CD14-positive monocyte (primary cell): ENCODE measurements at regions not wholly inside any gene's neighbourhood (a gene's known extent, or its start where the extent isn't known, plus 50 kb on each side); places are given as distances from the start of the nearest gene placed in this dataset.

Experiments used
- DNase-seq, 3 donors: peaks; one replicate each; pipeline ENCODE4 v3.0.0-alpha.2; 2011 to 2022
- H2AFZ ChIP-seq: 2 replicates; pipeline ENCODE4 v1.6.0; 2012; ENCODE audit warnings: mild to moderate bottlenecking, low read depth, low read length, inconsistent platforms; ENCODE audit not compliant: insufficient read depth, poor library complexity, severe bottlenecking
- H3K27ac ChIP-seq, 2 donors: 1 replicate in 1 of 2; 2 replicates in 1 of 2; pipeline ENCODE4 v1.5.1; 2012 to 2013; ENCODE audit warnings: low read length in 2 of 2, control low read depth in 1 of 2, inconsistent platforms in 1 of 2, low read depth in 1 of 2, mild to moderate bottlenecking in 1 of 2
- H3K27me3 ChIP-seq, 2 donors: one replicate each; pipeline versions ENCODE4 v1.6.0 to v1.6.1; 2011 to 2013; ENCODE audit warnings: low read length in 2 of 2; ENCODE audit not compliant: control insufficient read depth in 2 of 2, insufficient read depth in 2 of 2
- H3K36me3 ChIP-seq, 2 donors: replicated peaks in 1 of 2; 1 replicate in 1 of 2; 2 replicates in 1 of 2; pipeline versions ENCODE4 v1.5.1 to v1.6.1; 2012 to 2013; ENCODE audit warnings: low read length in 2 of 2, control low read depth in 1 of 2, inconsistent platforms in 1 of 2, mild to moderate bottlenecking in 1 of 2; ENCODE audit not compliant: insufficient read depth in 2 of 2, control insufficient read depth in 1 of 2
- H3K4me1 ChIP-seq, 2 donors: 1 replicate in 1 of 2; 2 replicates in 1 of 2; pipeline versions ENCODE4 v1.5.1 to v1.6.1; 2012 to 2013; ENCODE audit warnings: low read length in 2 of 2, control low read depth in 1 of 2, inconsistent platforms in 1 of 2, mild to moderate bottlenecking in 1 of 2, moderate library complexity in 1 of 2; ENCODE audit not compliant: insufficient read depth in 2 of 2, control insufficient read depth in 1 of 2
- H3K4me2 ChIP-seq: replicated peaks from 2 replicates; pipeline ENCODE3; 2012; ENCODE audit warnings: low read length, moderate library complexity, mild to moderate bottlenecking; ENCODE audit not compliant: poor library complexity, severe bottlenecking; ENCODE audit errors: extremely low read depth
- H3K4me3 ChIP-seq, 3 experiments: fragments of 200-600 bp in 1 of 3; sonication (generic) in 1 of 3; replicated peaks in 1 of 3; 1 replicate in 2 of 3; 2 replicates in 1 of 3; pipeline ENCODE4 v1.5.1; 2011 to 2013; ENCODE audit warnings: low read length in 3 of 3, mild to moderate bottlenecking in 3 of 3, control low read depth in 2 of 3, low read depth in 2 of 3, inconsistent platforms in 1 of 3, moderate library complexity in 1 of 3
- H3K79me2 ChIP-seq: 2 replicates; pipeline ENCODE4 v1.6.0; 2012; ENCODE audit warnings: mild to moderate bottlenecking, control low read depth, inconsistent platforms, low read length, moderate library complexity; ENCODE audit not compliant: insufficient read depth
- H3K9ac ChIP-seq: 2 replicates; pipeline ENCODE4 v1.6.0; 2017; ENCODE audit warnings: low read length, mild to moderate bottlenecking; ENCODE audit not compliant: insufficient read depth, poor library complexity, severe bottlenecking
- H3K9me3 ChIP-seq, 2 donors: replicated peaks in 1 of 2; 1 replicate in 1 of 2; 2 replicates in 1 of 2; pipeline versions ENCODE4 v1.5.1 to v1.6.1; 2012 to 2013; ENCODE audit warnings: low read length in 2 of 2, control low read depth in 1 of 2; ENCODE audit not compliant: control insufficient read depth in 1 of 2, insufficient read depth in 1 of 2
- H4K20me1 ChIP-seq: 2 replicates; pipeline ENCODE4 v1.6.0; 2012; ENCODE audit warnings: mild to moderate bottlenecking, low read length, control low read depth, moderate library complexity; ENCODE audit not compliant: insufficient read depth
- H3K27ac Mint-ChIP-seq, 7 donors: one replicate each; pipeline ENCODE4 v1.8.0; 2020; ENCODE audit warnings: mild to moderate bottlenecking in 7 of 7, mixed read lengths in 7 of 7, moderate library complexity in 6 of 7, inconsistent platforms in 2 of 7
- H3K27me3 Mint-ChIP-seq, 3 donors: one replicate each; pipeline ENCODE4 v1.8.0; 2021 to 2022; ENCODE audit warnings: low read depth in 3 of 3, mild to moderate bottlenecking in 3 of 3, mixed read lengths in 3 of 3, moderate library complexity in 3 of 3, inconsistent platforms in 1 of 3
- H3K36me3 Mint-ChIP-seq, 2 donors: one replicate each; pipeline ENCODE4 v1.8.0; 2020; ENCODE audit warnings: mixed read lengths in 2 of 2, inconsistent platforms in 1 of 2, mild to moderate bottlenecking in 1 of 2
- H3K4me1 Mint-ChIP-seq: one replicate; pipeline ENCODE4 v1.8.0; 2020; ENCODE audit warnings: mild to moderate bottlenecking, mixed read lengths
- H3K4me3 Mint-ChIP-seq, 2 donors: one replicate each; pipeline ENCODE4 v1.8.0; 2020; ENCODE audit warnings: mild to moderate bottlenecking in 2 of 2, mixed read lengths in 2 of 2, moderate library complexity in 1 of 2
- H3K9me3 Mint-ChIP-seq, 7 donors: one replicate each; pipeline ENCODE4 v1.8.0; 2020 to 2022; ENCODE audit warnings: mixed read lengths in 7 of 7, mild to moderate bottlenecking in 6 of 7, moderate library complexity in 6 of 7, inconsistent platforms in 2 of 7
- CTCF ChIP-seq: fragments of 200-600 bp; IDR thresholded peaks from one replicate; pipeline ENCODE4 v1.8.0; 2022; ENCODE audit warnings: antibody characterized with exemption, mild to moderate bottlenecking
- WGBS: methylation state at CpG from one replicate; pipeline ENCODE4 v1.1.5; 2013; ENCODE audit warnings: missing lambda C conversion rate; ENCODE audit not compliant: insufficient coverage; 5-methylcytosine and 5-hydroxymethylcytosine counted together
- intact Hi-C, 2 donors: fragments of 100-400 bp; cut with micrococcal nuclease; formaldehyde crosslinking; loops; one replicate each; pipeline versions ENCODE4 v1.15.0 to v1.15.1; 2023

- DNase-seq: no peak
- Mint-ChIP-seq H3K36me3 (no peaks in the 10 kb centered on the region), H3K27ac (no peak overlapping the region), H3K9me3 (peaks cover 0 to 2% (median 0%) of the 10 kb centered on the region in 7 donors), H3K27me3 (no peaks in the 10 kb centered on the region), H3K4me3 (no peak overlapping the region), H3K4me1 (no peaks in the 10 kb centered on the region)
- Histone ChIP-seq H3K79me2 (no peaks in the 10 kb centered on the region), H3K9me3 (peaks cover 0 to 4% of the 10 kb centered on the region in 2 donors), H3K27ac (no peak overlapping the region), H2AFZ (no peak overlapping the region), H3K9ac (no peak overlapping the region), H3K27me3 (no peaks in the 10 kb centered on the region), H4K20me1 (no peaks in the 10 kb centered on the region), H3K36me3 (no peaks in the 10 kb centered on the region), H3K4me2 (no peak overlapping the region), H3K4me3 (no peak overlapping the region), H3K4me1 (no peaks in the 10 kb centered on the region)
- intact Hi-C loops: no loop called here
- TF ChIP-seq CTCF: no peak
- WGBS: no CpG with 5 or more reads among the region's 1 CpG
These were observed 439.7 kb downstream of the RIT2 start for GRCh38 chr18:42675810-42676209.

- Mint-ChIP-seq H3K27me3 (no peaks in the 10 kb centered on the region), H3K27ac (no peak overlapping the region), H3K36me3 (no peaks in the 10 kb centered on the region), H3K4me1 (no peaks in the 10 kb centered on the region), H3K4me3 (no peak overlapping the region), H3K9me3 (peaks cover 0 to 13% (median 3%) of the 10 kb centered on the region in 7 donors)
- no peak overlapping the region for H3K4me2 ChIP-seq
- H3K9ac ChIP-seq: no peak overlapping the region
- no peaks in the 10 kb centered on the region for H3K27me3 ChIP-seq
- H4K20me1 ChIP-seq: no peaks in the 10 kb centered on the region
- H3K36me3 ChIP-seq: no peaks in the 10 kb centered on the region
- no CpG with 5 or more reads among the region's 2 CpGs for whole genome bisulfite sequencing
- H3K9me3 ChIP-seq: peaks cover 0 to 4% of the 10 kb centered on the region in 2 donors
- H3K27ac ChIP-seq: no peak overlapping the region
- no peaks in the 10 kb centered on the region for H3K79me2 ChIP-seq
- no peak overlapping the region for H3K4me3 ChIP-seq
- no peak for TF ChIP-seq CTCF
- H2AFZ ChIP-seq: no peak overlapping the region
- intact Hi-C loops: no loop called here
- no peaks in the 10 kb centered on the region for H3K4me1 ChIP-seq
- DNase-seq: no peak
These were observed 432.4 kb downstream of the RIT2 start for GRCh38 chr18:42683094-42683493.
